Activated CD8-positive, alpha-beta memory T cell treated with anti-CD3 and anti-CD28 coated beads, Interleukin-2, amount 10 ng/mL, durations not matched to agents 7 days and 5 days (primary cell): ENCODE measurements at regions not wholly inside any gene's neighbourhood (a gene's known extent, or its start where the extent isn't known, plus 50 kb on each side); places are given as distances from the start of the nearest gene placed in this dataset.

Source experiments
- ATAC-seq: fragments of 150-1000 bp; cut with Tn5 transposase; one replicate; pipeline ENCODE4 v1.10.0; 2021; ENCODE audit warnings: moderate library complexity
- CTCF ChIA-PET: fragments of 350-600 bp; sonication (Branson Sonifier 250); formaldehyde crosslinking; loops from one replicate; lab custom pipeline; 2021; ENCODE audit warnings: antibody characterized with exemption; lab: Charles Lee
- DNase-seq: peaks from one replicate; pipeline ENCODE4 v3.0.0-alpha.2; 2020
- H3K27ac Mint-ChIP-seq: one replicate; pipeline ENCODE4 v1.8.0; 2021; ENCODE audit warnings: mild to moderate bottlenecking, mixed read lengths
- H3K27me3 Mint-ChIP-seq: one replicate; pipeline ENCODE4 v1.8.0; 2021; ENCODE audit warnings: mixed read lengths
- H3K36me3 Mint-ChIP-seq: one replicate; pipeline ENCODE4 v1.8.0; 2021; ENCODE audit warnings: mild to moderate bottlenecking, mixed read lengths
- H3K4me1 Mint-ChIP-seq: one replicate; pipeline ENCODE4 v1.8.0; 2021; ENCODE audit warnings: mixed read lengths
- H3K4me3 Mint-ChIP-seq: one replicate; pipeline ENCODE4 v1.8.0; 2021; ENCODE audit warnings: mild to moderate bottlenecking, moderate library complexity, mixed read lengths
- H3K9me3 Mint-ChIP-seq: one replicate; pipeline ENCODE4 v1.8.0; 2022; ENCODE audit warnings: low read depth, mixed read lengths

DNA sequence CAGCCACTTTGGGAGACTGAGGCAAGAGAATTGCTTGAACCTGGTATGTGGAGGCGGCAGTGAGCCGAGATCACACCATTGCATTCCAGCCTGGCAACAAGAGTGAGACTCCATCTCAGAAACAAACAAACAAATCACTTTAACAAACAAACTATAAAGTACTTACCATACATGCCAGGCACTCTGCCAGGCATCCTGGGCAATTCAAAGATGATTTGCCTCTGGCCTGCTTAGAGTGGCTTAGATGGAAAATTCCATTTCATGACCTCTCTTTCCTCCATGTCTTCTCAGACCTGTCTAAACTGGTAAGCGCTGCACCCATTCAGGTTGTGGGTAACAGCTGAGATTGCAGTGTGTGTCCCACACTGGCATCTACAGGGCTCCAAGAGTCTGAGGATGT is 273.2 kb downstream of the BCL2 start:
- CTCF ChIA-PET: interaction anchor here (3.5 kb wide), 1 partner anchor 29 kb away, joined by 12 read pairs; no protein-coding TSS in a partner anchor
- DNase-seq (no peak), ATAC-seq (no peak)
- Mint-ChIP-seq H3K4me3 (no peak overlapping the region), H3K36me3 (peaks cover 2% of the 10 kb centered on the region), H3K4me1 (peaks cover 15% of the 10 kb centered on the region), H3K27ac (no peak overlapping the region), H3K27me3 (peaks cover 42% of the 10 kb centered on the region), H3K9me3 (no peaks in the 10 kb centered on the region)

DNA sequence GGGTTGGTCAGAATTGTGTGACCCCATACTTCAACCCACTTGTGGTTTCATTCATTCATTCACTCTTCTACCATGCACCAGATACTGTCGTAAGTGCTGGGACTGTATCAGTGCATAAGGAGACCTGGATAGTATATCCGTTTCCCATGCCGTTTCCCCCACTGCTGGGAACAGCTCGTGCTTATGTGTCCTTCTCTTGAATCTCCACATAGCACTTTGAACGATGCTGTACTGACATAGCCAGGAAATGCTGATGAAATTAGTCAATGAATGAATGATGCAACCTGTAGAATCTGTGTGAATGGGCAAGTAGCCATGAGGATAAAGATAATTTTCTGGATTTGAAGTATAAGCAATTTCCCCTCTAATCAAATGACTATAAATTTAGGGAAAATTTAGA is 276.1 kb downstream of the BCL2 start:
- H3K36me3 Mint-ChIP-seq: peaks cover 3% of the 10 kb centered on the region
- H3K27ac Mint-ChIP-seq: no peak overlapping the region
- CTCF ChIA-PET: interaction anchor here (1.3 kb wide), 1 partner anchor 27 kb away, joined by 4 read pairs; no protein-coding TSS in a partner anchor
- DNase-seq: no peak
- peaks cover 42% of the 10 kb centered on the region for H3K27me3 Mint-ChIP-seq
- no peaks in the 10 kb centered on the region for H3K9me3 Mint-ChIP-seq
- no peak overlapping the region for H3K4me3 Mint-ChIP-seq
- peaks cover 10% of the 10 kb centered on the region for H3K4me1 Mint-ChIP-seq
- ATAC-seq: no peak

- no peak for DNase-seq
- Mint-ChIP-seq H3K36me3 (peaks cover 3% of the 10 kb centered on the region), H3K27me3 (peaks cover 46% of the 10 kb centered on the region), H3K27ac (no peak overlapping the region), H3K4me3 (no peak overlapping the region), H3K9me3 (no peaks in the 10 kb centered on the region), H3K4me1 (peaks cover 10% of the 10 kb centered on the region)
- CTCF ChIA-PET: no interaction called here
- no peak for ATAC-seq
Observed at GRCh38 chr18:63042351-63042750, 277.2 kb downstream of the BCL2 start.

DNA sequence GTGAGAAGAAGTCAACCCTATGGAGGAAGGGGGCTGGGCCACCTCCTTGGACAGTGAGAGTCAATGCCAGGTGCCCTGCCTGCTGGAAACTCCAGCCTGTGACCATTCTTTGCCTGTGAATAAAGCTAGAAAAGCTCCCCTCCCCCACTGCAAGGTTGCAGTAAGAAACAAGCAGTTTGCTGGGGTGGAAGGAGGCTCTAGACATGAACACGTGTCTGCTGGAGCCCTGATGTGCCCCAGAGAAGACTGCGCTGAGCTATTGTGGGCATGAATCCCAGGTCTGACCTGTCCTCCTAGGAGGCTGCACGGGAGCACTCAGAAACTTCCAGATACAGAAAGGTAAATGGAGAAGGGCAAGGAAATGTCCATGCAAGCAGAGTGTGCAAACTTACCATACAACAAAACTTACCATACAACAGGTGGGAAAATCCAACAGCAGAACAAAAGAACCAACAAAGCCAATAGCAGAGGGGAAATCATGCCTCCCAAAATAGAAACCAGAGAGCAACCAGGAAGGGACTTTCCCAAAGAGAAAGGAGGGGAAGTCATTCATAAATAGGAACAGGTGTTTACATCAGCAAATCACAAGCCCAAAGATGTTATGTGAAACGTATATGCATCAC is 278.7 kb downstream of the BCL2 start:
- CTCF ChIA-PET: interaction anchor here (0.9 to 1.2 kb wide), 3 partner anchors 9 to 277 kb away, joined by 3 to 4 read pairs (median 3); no protein-coding TSS in a partner anchor

GRCh38 chr18:63037491-63037890 is 282.1 kb downstream of the BCL2 start:
- CTCF ChIA-PET: no interaction called here
- Mint-ChIP-seq H3K36me3 (peaks cover 3% of the 10 kb centered on the region), H3K4me1 (peaks cover 10% of the 10 kb centered on the region), H3K27ac (no peak overlapping the region), H3K27me3 (peaks cover 31% of the 10 kb centered on the region), H3K9me3 (no peaks in the 10 kb centered on the region), H3K4me3 (no peak overlapping the region)
- DNase-seq (no peak), ATAC-seq (no peak)

More for the DNA sequence above, 278.7 kb downstream of the BCL2 start:
- H3K9me3 Mint-ChIP-seq: no peaks in the 10 kb centered on the region
- DNase-seq: no peak
- no peak overlapping the region for H3K27ac Mint-ChIP-seq
- no peak overlapping the region for H3K4me3 Mint-ChIP-seq
- H3K36me3 Mint-ChIP-seq: peaks cover 3% of the 10 kb centered on the region
- peaks cover 10% of the 10 kb centered on the region for H3K4me1 Mint-ChIP-seq
- H3K27me3 Mint-ChIP-seq: peaks cover 47% of the 10 kb centered on the region
- no peak for ATAC-seq

GRCh38 chr18:63031375-63031774 is 288.2 kb downstream of the BCL2 start:
- Mint-ChIP-seq H3K9me3 (peaks cover 5% of the 10 kb centered on the region), H3K4me3 (no peak overlapping the region), H3K27ac (no peak overlapping the region), H3K27me3 (peaks cover 25% of the 10 kb centered on the region), H3K4me1 (no peaks in the 10 kb centered on the region), H3K36me3 (no peaks in the 10 kb centered on the region)
- ATAC-seq (no peak), DNase-seq (no peak)
- CTCF ChIA-PET: no interaction called here
